Panc1 (cell line): ENCODE measurements at regions not wholly inside any gene's neighbourhood (a gene's known extent, or its start where the extent isn't known, plus 50 kb on each side); places are given as distances from the start of the nearest gene placed in this dataset.

Experiments used
- ATAC-seq: fragments of 200-7000 bp; cut with Tn5 transposase; 2 replicates; pipeline ENCODE4 v1.9.1; 2020; ENCODE audit warnings: mild to moderate bottlenecking, moderate library complexity
- BruUV-seq: library from RNA; stranded (reverse); fragments of 400-500 nt; replicated peaks from 2 replicates; lab custom pipeline; 2021; lab: Mats Ljungman, UMichigan
- CTCF ChIA-PET: fragments of 300-600 bp; sonication (Branson Sonifier 250); formaldehyde crosslinking; loops from one replicate; lab custom pipeline; 2022; ENCODE audit warnings: antibody characterized with exemption; lab: Charles Lee
- POLR2A ChIA-PET: fragments of 300-600 bp; sonication (Branson Sonifier 250); formaldehyde crosslinking; loops from one replicate; lab custom pipeline; 2022; ENCODE audit warnings: antibody characterized with exemption; lab: Charles Lee
- DNase-seq: peaks from one replicate; pipeline ENCODE4 v3.0.0-alpha.2; 2010; ENCODE audit warnings: low read depth, low spot score
- H3K27ac ChIP-seq: 2 replicates; pipeline ENCODE4 v1.5.1; 2011; ENCODE audit warnings: mild to moderate bottlenecking, low read length, inconsistent platforms
- H3K27me3 ChIP-seq: fragments of 200-500 bp; sonication (Bioruptor generic); 2 replicates; pipeline ENCODE4 v1.6.0; 2014; ENCODE audit warnings: low read length, inconsistent platforms; ENCODE audit not compliant: control insufficient read depth, insufficient read depth
- H3K36me3 ChIP-seq: fragments of 200-500 bp; sonication (Bioruptor generic); 2 replicates; pipeline ENCODE4 v1.5.1; 2014; ENCODE audit warnings: inconsistent platforms, mild to moderate bottlenecking, low read length, moderate library complexity; ENCODE audit not compliant: control insufficient read depth, insufficient read depth
- H3K4me1 ChIP-seq: 2 replicates; pipeline ENCODE4 v1.5.1; 2011; ENCODE audit warnings: inconsistent platforms, mild to moderate bottlenecking, low read length, moderate library complexity; ENCODE audit not compliant: control insufficient read depth, insufficient read depth
- H3K4me3 ChIP-seq, 2 experiments: 2 replicates each; pipeline ENCODE4 v1.5.1; 2011 to 2012; ENCODE audit warnings: low read depth in 2 of 2, low read length in 2 of 2, mild to moderate bottlenecking in 2 of 2, inconsistent platforms in 1 of 2, moderate library complexity in 1 of 2
- H3K9me3 ChIP-seq: fragments of 200-500 bp; sonication (Bioruptor generic); 2 replicates; pipeline ENCODE4 v1.5.1; 2014; ENCODE audit warnings: low read depth, mild to moderate bottlenecking, inconsistent platforms, low read length, moderate library complexity; ENCODE audit not compliant: control insufficient read depth, insufficient read depth
- POLR2AphosphoS5 ChIP-seq: IDR thresholded peaks from 2 replicates; pipeline ENCODE4 v1.6.1; 2012; ENCODE audit warnings: mild to moderate bottlenecking, low read depth, low read length, moderate library complexity
- REST ChIP-seq, 2 experiments: IDR thresholded peaks; 2 replicates each; pipeline ENCODE4 v1.6.1; 2011 to 2012; ENCODE audit warnings: low read depth in 2 of 2, control low read depth in 1 of 2, low read length in 1 of 2, mild to moderate bottlenecking in 1 of 2, moderate library complexity in 1 of 2; ENCODE audit not compliant: insufficient read depth in 1 of 2
- SIN3A ChIP-seq: IDR thresholded peaks from 2 replicates; pipeline ENCODE4 v1.6.1; 2012; ENCODE audit warnings: low read depth, mild to moderate bottlenecking, low read length, moderate library complexity, borderline replicate concordance; ENCODE audit not compliant: insufficient read depth
- TCF7L2 ChIP-seq: IDR thresholded peaks from 2 replicates; pipeline ENCODE4 v1.6.1; 2011; ENCODE audit warnings: mild to moderate bottlenecking, low read depth, low read length, inconsistent platforms
- in situ Hi-C: cut with HindIII; loops from 2 replicates; pipeline ENCODE4 v1.10.0; 2016; ENCODE audit warnings: low sequenced_read_pairs, low pct_unique_long_range_greater_than_20kb
- intact Hi-C: fragments of 100-400 bp; cut with micrococcal nuclease; formaldehyde crosslinking; loops from one replicate; pipeline ENCODE4 v1.10.0; 2022; ENCODE audit not compliant: unreplicated experiment
- TF ChIP-seq, protein P1 (sequence below): fragments of 450-650 bp; IDR thresholded peaks from 2 replicates; pipeline ENCODE4 v1.5.1; 2017; ENCODE audit warnings: mild to moderate bottlenecking

GRCh38 chr12:83408146-83408545 is 721.4 kb downstream of the TMTC2 start:
- no peak overlapping the region for H3K27ac ChIP-seq
- in situ Hi-C loops (no loop called here), intact Hi-C loops (no loop called here)
- ChIA-PET POLR2A (no interaction called here), CTCF (no interaction called here)
- H3K4me3 ChIP-seq, result no peak overlapping the region
- TF ChIP-seq, protein P1, sequence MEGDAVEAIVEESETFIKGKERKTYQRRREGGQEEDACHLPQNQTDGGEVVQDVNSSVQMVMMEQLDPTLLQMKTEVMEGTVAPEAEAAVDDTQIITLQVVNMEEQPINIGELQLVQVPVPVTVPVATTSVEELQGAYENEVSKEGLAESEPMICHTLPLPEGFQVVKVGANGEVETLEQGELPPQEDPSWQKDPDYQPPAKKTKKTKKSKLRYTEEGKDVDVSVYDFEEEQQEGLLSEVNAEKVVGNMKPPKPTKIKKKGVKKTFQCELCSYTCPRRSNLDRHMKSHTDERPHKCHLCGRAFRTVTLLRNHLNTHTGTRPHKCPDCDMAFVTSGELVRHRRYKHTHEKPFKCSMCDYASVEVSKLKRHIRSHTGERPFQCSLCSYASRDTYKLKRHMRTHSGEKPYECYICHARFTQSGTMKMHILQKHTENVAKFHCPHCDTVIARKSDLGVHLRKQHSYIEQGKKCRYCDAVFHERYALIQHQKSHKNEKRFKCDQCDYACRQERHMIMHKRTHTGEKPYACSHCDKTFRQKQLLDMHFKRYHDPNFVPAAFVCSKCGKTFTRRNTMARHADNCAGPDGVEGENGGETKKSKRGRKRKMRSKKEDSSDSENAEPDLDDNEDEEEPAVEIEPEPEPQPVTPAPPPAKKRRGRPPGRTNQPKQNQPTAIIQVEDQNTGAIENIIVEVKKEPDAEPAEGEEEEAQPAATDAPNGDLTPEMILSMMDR, result no peak
- no peak for TF ChIP-seq REST (IDR thresholded peaks at IDR 0.05; ENCODE audit: insufficient read depth in 1 of 2, low read depth in 2 of 2, low read length in 1 of 2)
- TF ChIP-seq TCF7L2, result no peak
- no peak for TF ChIP-seq SIN3A
- TF ChIP-seq POLR2AphosphoS5, result no peak
- DNase-seq (no peak), ATAC-seq (no peak)
- H3K36me3 ChIP-seq, result no peaks in the 10 kb centered on the region; the same call in 1 of the 2 replicates
- no peaks in the 10 kb centered on the region for H3K27me3 ChIP-seq
- no peaks in the 10 kb centered on the region for H3K4me1 ChIP-seq
- no TSS peak for BruUV-seq
- no peaks in the 10 kb centered on the region for H3K9me3 ChIP-seq

DNA sequence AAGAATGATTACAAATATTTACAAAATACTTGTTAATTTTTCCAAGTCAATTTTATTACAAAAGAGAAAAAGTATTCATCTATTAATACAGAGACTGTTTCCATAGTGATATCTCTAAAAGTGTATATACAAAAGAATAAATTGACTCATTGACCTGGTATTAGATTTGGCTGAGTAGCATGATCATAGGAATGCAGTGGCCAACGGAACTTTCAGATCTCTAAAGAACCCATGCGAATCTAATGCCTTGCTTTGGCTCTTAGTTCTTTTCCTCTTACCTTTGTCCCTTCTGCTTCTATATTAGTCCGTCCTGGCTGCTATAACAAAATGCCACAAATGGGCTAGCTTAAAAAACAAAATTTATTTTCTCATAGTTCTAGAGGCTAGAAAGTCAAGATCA is 717.8 kb downstream of the TMTC2 start:
- ChIA-PET CTCF (no interaction called here), POLR2A (no interaction called here)
- no peak for ATAC-seq
- intact Hi-C loops (no loop called here), in situ Hi-C loops (no loop called here)
- no peak overlapping the region for H3K27ac ChIP-seq
- no peaks in the 10 kb centered on the region; the same call in 1 of the 2 replicates for H3K36me3 ChIP-seq
- BruUV-seq, result no TSS peak
- DNase-seq, result no peak
- no peaks in the 10 kb centered on the region for H3K4me1 ChIP-seq
- no peak overlapping the region for H3K4me3 ChIP-seq
- no peaks in the 10 kb centered on the region for H3K27me3 ChIP-seq
- TF ChIP-seq POLR2AphosphoS5 (no peak), REST (IDR thresholded peaks at IDR 0.05; ENCODE audit: insufficient read depth in 1 of 2, low read depth in 2 of 2, low read length in 1 of 2) (no peak), TCF7L2 (no peak), SIN3A (no peak)
- TF ChIP-seq, protein P1, result no peak
- H3K9me3 ChIP-seq, result no peaks in the 10 kb centered on the region
